IPS DF 4.7 (cell line): ENCODE measurements at regions not wholly inside any gene's neighbourhood (a gene's known extent, or its start where the extent isn't known, plus 50 kb on each side); places are given as distances from the start of the nearest gene placed in this dataset.
"Not testable (repeated sequence)": the region's sequence is repeated elsewhere in the genome, so short reads cannot be mapped to it uniquely, and the experiment has no call there.

Source experiments
- DNase-seq: peaks from one replicate; pipeline ENCODE4 v3.0.0-alpha.2; 2013; ENCODE audit warnings: low spot score; ENCODE audit errors: extremely low read depth

- no peak for DNase-seq
Measured at GRCh38 chr13:80870186-80870585, 529.3 kb upstream of the SPRY2 start.

DNA sequence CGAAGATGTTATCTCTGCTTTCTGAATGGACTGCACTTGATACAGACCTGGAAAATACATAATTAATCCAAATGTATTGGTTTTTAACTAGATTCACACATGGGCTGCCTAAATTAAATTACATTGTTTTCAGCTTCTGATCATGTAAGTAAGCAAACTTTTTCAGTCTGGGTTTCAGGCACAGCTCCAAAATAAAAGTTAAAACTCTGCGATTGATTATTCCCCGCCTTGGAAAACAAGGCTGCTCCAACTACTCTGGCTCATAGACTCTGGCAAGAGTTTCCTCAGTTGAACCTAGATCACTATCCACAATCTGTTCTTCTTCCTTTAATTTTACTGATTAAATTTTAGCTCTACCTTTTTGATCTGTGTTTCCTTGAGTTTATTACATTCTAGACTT lies 526.0 kb upstream of the SPRY2 start:
- no peak for DNase-seq

GRCh38 chr13:80865329-80865728 lies 524.4 kb upstream of the SPRY2 start:
- no peak for DNase-seq

DNA sequence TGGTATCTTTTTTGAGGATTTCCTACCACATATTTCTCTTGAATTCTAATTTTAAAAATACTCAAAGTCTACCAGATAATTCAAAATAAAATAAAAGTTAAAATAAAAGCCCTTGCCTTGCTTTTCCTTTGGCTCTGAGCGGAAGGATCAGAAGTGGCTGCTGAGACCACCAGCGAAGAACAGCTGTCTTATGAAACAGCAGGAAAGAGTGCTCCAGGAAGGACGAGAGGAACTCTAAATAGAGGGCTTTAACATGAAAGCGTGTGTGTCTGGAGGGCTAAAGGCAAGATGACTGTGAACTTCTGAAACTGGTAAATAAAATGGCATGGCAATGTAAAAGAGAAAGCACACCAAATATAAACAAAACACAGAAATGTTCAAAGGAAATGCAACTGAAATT lies 521.5 kb upstream of the SPRY2 start:
- no peak for DNase-seq

GRCh38 chr13:80860845-80861244 lies 519.9 kb upstream of the SPRY2 start:
- no peak for DNase-seq

GRCh38 chr13:80858131-80858530 lies 517.2 kb upstream of the SPRY2 start:
- no peak for DNase-seq

DNA sequence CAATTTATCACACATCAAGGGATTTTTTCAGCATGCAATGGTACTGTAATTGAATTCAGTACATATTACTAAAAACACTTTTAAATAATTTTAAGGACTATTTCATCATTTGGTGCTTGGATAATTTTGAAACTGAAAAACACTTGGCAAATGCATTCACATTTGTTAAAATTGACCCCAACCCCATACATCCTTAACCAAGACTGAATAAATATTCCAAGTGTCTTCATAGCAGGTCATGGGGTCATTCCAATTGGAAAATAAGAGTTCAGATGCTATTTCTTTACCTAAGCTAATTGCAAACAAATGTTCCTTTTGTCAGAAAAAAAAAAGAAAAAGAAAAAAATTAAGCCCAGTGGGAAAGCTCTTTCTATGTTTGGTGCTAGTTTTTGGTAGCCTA lies 516.4 kb upstream of the SPRY2 start:
- no peak for DNase-seq

- DNase-seq, result no peak
Measured at GRCh38 chr13:80850771-80851170, 509.8 kb upstream of the SPRY2 start.

DNA sequence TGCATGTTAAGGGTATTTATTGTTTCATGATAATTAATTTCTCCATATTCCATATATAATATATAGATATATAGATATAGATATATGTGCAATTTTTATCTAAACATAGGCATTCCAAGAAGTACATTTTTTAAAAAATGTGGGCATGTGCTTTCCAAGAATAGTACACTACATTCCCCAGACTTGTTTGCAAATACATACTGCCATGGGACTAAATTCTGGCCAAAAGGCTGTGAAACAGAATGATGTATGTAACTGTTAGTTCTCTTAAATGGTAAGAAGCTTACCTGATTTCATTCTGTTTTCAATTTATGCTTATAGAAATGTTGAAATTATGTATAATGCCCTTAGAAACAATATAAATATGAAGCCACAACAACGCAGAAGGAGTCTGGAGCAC lies 503.2 kb upstream of the SPRY2 start:
- DNase-seq, result no peak

DNA sequence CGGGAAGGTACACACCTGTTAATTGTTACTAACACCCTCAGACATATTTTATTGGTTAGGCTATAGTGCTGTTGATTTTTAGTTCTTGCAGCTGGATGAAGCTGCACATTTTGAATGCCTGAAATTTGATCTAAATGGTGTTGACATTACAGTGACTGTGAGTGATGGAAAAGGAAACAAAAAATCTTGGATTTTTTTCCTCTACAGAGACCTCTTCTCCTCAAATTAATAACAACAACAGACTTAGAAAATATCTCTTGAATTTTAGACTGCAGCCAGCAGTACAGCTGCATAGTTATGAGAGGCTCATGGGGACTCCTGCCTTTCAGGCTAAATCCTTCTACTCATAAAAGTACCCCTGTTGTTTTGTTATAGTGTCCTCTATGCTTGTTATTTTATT lies 500.5 kb upstream of the SPRY2 start:
- no peak for DNase-seq

GRCh38 chr13:80840316-80840976 lies 499.5 kb upstream of the SPRY2 start:
- no peak for DNase-seq

- DNase-seq, result no peak
Measured at GRCh38 chr13:80835902-80836301, 495.0 kb upstream of the SPRY2 start.

GRCh38 chr13:80830431-80830830 lies 489.5 kb upstream of the SPRY2 start:
- DNase-seq, result no peak

- DNase-seq, result no peak
Measured at GRCh38 chr13:80828759-80829158, 487.8 kb upstream of the SPRY2 start.

DNA sequence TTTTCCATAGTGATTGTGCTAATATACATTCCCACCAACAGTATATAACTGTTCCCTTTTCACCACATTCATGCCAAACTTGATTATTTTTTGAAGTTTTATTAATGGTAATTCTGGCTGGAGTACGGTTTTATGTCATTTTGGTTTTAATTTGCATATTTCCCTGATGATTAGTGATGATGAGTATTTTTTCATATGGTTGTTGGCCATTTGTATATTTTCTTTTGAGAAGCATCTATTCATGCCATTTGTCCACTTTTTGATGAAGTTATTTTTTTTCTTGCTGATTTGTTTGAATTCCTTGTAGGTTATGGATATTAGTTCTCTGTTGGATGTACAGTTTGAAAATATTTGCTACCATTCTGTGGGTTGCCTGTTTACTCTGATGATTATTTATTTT lies 484.4 kb upstream of the SPRY2 start:
- no peak for DNase-seq

- DNase-seq, result no peak
Measured at GRCh38 chr13:80824229-80824628, 483.3 kb upstream of the SPRY2 start.

- DNase-seq, result no peak
Measured at GRCh38 chr13:80823472-80823871, 482.5 kb upstream of the SPRY2 start.

- DNase-seq, result no peak
Measured at GRCh38 chr13:80821466-80821865, 480.5 kb upstream of the SPRY2 start.

- no peak for DNase-seq
Measured at GRCh38 chr13:80817979-80818378, 477.1 kb upstream of the SPRY2 start.

DNA sequence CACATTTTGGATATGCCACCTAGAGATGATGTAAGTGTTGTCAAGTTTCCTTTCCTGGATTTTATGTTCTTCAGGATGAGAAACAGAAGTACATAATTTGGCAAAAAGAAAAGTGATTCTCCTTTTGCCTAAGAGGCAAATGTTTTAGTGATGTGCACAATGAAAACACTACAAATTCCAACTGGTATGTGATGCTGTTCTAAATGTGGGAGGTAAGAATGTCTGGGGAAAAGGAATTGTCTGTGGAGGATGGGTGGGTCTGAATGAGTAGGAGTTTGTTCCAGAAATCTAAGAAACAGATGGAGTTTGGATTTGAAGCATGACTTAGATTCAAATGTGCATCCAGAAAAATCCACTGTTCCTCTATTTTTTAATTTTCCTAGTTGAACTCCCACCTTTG lies 473.6 kb upstream of the SPRY2 start:
- no peak for DNase-seq

DNA sequence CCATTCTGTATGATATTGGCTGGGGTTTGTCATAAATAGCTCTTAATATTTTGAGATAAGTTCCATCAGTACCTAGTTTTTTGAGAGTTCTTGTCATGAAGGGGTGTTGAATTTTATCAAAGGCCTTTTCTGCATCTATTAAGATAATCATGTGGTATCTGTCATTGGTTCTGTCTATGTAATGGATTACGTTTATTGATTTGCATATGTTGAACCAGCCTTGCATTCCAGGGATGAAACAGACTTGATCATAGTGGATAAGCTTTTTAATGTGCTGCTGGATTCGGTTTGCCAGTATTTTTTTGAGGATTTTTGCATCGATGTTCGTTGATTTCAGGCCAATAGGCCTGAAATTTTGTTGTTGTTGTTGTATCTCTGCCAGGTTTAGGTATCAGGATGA lies 469.4 kb upstream of the SPRY2 start:
- not testable (repeated sequence) for DNase-seq

DNA sequence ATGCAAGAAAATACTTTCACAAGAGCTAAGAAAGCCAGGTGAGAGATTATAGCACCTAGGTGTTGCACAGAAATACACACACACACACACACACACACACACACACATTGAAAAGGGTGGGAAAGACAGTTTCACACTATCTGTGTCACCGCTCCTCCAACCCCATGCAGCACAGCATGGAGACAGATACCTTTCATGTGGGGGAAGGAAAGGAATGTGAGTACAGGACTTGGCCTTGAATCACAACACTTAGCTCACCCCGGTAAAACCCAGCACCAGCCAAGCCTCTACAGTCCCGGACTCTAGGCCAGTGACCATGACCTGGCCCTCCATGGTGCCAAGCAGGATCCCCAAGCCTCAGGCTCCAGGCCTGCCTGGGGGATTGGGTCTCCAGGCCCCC lies 462.0 kb upstream of the SPRY2 start:
- DNase-seq, result no peak

DNA sequence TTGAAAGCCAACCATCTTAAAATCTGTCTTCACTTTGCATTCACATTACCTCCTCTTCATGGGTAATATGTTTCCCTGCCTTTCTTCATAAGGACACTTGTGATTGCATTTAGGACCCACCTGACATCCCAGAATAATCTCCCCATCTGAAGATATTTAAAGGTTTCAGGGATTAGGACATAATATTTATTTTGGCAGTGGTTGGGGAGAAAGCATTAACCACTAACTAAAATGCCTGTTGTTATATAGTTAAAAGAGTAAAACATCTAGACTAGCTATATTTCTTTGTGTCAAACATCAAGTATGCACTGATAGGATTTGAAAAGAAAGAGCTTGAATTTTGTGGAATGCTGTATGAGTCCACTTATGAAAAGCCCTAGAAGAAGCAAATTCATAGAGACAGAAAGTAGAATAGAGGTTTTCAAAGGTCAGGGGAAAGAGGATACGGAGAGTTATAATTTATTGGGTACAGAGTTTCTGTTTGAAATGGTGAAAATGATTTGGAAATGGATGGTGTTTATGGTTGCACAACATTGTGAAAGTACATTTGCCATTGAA lies 457.7 kb upstream of the SPRY2 start:
- no peak for DNase-seq

DNA sequence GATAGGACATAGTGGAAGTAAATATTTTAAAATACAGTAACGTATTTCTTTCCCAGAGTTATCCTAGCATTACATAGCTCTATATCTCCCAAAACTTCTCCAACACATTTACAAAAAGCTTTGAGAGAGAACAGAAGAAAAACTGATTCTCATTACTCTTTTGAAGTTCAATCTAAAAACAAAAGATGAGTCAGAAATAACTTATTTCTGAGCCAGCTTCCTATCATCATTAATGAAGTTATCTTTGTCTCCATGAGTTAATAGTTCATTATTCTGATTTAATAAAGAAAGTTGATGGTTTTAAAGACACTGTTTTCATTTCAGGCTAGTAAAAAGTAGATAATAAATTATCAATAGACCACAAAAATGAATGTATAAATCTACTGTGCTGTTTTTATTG lies 446.7 kb upstream of the SPRY2 start:
- DNase-seq, result no peak
